Ureter (tissue), 1 donor: ENCODE measurements at regions not wholly inside any gene's neighbourhood (a gene's known extent, or its start where the extent isn't known, plus 50 kb on each side); places are given as distances from the start of the nearest gene placed in this dataset.
"Not testable (repeated sequence)": the region's sequence is repeated elsewhere in the genome, so short reads cannot be mapped to it uniquely, and the experiment has no call there.

Experiments
- DNase-seq: peaks from one replicate; pipeline ENCODE4 v3.0.0-alpha.2; 2020; ENCODE audit warnings: low spot score
- donor health status: DM: yes; HTN: yes; CAD: no.

GRCh38 chr13:103466761-103467160 lies 400.5 kb upstream of the SLC10A2 start:
- DNase-seq: no peak

- not testable (repeated sequence) for DNase-seq
These were observed 394.0 kb upstream of the SLC10A2 start for GRCh38 chr13:103460246-103460645.

DNA sequence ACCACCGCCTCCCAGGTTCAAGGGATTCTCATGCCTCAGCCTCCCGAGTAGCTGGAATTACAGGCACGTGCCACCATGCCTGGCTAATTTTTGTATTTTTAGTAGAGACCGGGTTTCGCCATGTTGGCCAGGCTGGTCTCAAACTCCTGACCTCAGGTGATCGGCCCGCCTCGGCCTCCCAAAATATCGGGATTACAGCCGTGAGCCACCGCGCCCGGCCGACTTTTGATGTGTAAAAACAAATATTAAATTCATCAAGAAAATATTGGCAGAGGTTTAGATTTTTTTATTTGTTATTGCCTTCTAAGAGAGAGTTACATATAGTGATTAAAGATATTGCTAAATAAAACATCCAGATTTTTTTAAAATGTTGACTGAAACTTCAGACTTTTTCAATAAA lies 390.8 kb upstream of the SLC10A2 start:
- not testable (repeated sequence) for DNase-seq

DNA sequence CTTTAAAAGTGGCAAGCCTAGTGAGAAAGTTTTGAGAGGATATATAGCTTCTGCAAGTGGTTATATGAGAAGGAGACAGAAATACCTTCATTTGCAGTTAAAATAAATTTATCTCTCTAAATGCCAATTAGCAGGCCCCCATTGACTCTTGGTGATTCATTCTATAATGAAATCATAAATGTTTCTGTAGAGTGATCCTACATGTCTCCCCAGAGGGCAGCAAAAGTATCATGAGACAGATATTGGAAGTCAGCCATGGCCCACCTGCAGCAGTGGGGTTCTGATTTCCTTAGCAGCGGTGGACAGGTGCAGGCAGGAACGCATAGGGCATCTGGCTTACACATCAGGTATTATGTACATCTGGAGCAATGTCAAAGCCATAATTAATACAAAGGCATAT lies 385.4 kb upstream of the SLC10A2 start:
- DNase-seq: no peak

GRCh38 chr13:103443604-103444003 lies 377.4 kb upstream of the SLC10A2 start:
- no peak for DNase-seq

DNA sequence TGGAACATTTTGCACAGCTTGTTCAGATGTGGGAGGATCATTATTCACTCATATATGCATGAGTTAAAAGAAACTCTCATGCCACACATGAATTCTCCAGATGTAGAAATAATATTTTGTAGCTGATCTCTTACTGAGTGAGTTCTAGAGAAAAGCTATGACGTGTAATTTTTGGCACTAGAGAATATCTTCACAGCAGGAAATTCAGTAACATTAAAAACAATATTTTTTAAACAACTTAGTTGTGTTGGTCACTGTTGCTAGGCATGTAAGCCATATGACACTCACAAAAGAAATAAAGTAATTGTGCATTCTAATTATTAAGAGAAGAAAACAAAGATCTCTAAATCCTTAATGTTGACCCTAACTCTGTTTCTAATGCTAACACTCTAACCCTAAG lies 371.4 kb upstream of the SLC10A2 start:
- DNase-seq: no peak

DNA sequence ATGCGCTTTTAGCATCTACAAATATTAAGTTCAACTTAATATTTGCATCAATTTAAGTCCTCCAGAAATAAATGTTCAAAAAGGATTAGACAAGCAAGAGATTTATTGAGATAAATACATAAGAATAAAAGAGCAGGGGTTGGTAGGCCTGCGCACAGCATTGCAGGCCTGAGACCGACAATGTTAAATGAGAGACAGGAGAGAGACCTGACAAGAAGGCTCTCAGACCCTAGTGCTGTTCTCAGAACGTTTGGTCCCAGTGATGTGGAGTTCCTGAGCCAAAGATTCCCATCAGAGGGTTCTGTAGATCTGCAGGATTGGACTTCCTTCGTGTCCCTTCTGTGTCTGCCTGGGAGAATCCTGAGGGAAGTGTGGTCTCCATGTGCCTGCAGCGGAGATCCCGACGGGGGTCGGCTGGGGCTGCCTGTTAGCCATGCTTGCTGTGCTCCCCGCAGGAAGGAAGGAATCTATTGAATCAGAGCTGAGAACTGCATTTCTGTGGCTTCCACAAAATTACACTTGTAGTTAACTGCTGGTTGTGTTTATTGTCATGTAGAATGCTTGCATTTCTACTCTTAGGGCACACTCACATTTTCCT lies 369.9 kb upstream of the SLC10A2 start:
- no peak for DNase-seq

DNA sequence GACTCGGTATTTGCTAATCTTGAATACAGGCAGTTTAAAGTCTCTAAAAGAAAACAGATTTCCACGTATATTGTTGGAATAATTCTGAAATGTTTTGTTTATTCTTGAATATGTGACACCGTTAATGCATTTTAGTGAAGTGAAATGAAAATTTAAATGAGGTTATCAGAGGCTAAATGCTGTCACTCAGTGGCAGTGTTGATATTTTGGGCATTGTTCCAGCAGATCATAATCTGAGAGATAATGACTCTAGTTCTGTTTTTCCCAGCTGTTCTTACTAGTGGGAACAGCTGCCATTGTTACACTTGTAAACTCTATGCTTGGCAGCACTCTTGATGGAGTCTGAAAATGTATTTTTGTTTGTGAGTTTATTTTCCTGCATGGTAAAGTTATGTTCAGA lies 365.6 kb upstream of the SLC10A2 start:
- DNase-seq: no peak

- no peak for DNase-seq
These were observed 364.2 kb upstream of the SLC10A2 start for GRCh38 chr13:103430368-103430767.

GRCh38 chr13:103410002-103410401 lies 343.8 kb upstream of the SLC10A2 start:
- DNase-seq: no peak

- no peak for DNase-seq
These were observed 340.8 kb upstream of the SLC10A2 start for GRCh38 chr13:103406967-103407366.

DNA sequence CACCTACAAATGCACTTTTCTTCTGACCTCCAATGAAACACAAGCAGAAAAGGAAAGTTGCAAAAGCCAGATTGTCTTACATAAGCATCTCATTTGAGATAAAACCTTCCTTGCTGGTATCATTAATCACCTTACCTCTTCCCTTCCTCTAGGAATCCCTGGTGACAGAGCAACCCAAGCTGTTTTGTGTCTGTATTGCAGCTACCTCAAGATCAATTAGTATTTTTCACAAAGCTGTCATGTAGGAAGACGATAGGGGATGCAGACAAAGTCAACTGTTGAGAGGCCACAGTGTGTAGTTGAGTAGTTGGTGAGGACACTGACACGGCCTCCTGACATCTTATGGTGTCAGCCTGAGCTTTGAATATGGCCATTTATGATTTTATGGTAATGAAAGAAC lies 339.1 kb upstream of the SLC10A2 start:
- DNase-seq: no peak

- no peak for DNase-seq
These were observed 337.6 kb upstream of the SLC10A2 start for GRCh38 chr13:103403814-103404213.

- no peak for DNase-seq
These were observed 337.0 kb upstream of the SLC10A2 start for GRCh38 chr13:103403148-103403740.

- DNase-seq: no peak
These were observed 328.9 kb upstream of the SLC10A2 start for GRCh38 chr13:103395139-103395538.

DNA sequence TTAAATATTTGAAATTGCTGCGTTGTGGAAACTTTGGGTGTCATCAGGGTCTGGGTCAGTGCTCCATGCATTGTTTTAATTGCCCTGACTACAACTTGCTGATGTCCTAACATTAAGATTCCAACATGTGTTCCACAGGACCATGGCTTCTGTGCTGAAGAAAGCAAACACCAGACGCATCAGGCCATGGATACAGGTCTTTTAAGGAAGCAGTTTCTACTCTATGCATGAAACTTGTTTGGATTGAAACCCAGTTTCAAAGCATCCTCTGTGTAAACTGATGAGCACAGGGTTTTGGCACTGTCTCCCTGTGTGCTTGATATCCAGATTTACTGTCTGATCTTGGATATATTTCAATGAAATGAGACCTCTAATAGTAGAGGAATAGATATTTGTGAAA lies 328.4 kb upstream of the SLC10A2 start:
- no peak for DNase-seq

- no peak for DNase-seq
These were observed 325.7 kb upstream of the SLC10A2 start for GRCh38 chr13:103391936-103392335.

GRCh38 chr13:103388839-103389238 lies 322.6 kb upstream of the SLC10A2 start:
- no peak for DNase-seq

GRCh38 chr13:103386341-103386740 lies 320.1 kb upstream of the SLC10A2 start:
- DNase-seq: no peak

GRCh38 chr13:103373916-103374315 lies 307.7 kb upstream of the SLC10A2 start:
- no peak for DNase-seq

GRCh38 chr13:103371271-103371670 lies 305.1 kb upstream of the SLC10A2 start:
- no peak for DNase-seq

- DNase-seq: no peak
These were observed 304.6 kb upstream of the SLC10A2 start for GRCh38 chr13:103370790-103371189.

DNA sequence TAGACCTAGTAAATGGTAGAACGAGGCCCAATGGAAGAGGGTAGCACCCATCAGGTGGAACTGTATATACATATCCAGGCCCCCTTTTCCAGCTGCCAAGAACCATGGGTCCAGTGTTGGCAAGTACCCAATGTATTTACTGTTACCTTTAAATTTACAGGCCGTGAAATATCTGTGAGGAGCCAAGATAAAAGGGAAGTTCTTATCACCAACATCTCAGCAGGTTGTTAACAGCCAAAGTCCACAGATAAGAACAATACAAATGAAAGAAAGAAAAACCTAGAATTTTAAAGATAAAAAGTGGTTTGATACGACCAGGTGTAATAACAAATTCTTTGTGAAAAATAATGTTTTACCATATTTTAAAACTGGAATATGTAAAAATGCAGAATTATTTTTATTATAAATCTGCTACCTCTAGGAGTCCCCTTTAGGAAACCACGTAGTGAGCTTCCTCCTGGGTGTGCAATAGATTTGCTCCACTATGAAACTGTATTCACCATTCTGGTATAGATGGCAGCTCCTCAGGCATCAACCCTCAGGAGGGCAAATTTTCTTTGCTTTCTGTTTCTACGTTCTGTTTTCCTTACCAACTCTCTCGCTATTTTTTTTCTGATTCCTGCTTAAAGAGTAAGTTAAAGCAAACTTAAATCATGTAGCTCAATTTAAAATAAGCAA lies 292.2 kb upstream of the SLC10A2 start:
- DNase-seq: no peak
